CD4-positive, alpha-beta T cell treated with Interleukin-10 for 1 hour (primary cell): ENCODE measurements at regions not wholly inside any gene's neighbourhood (a gene's known extent, or its start where the extent isn't known, plus 50 kb on each side); places are given as distances from the start of the nearest gene placed in this dataset.
"Not testable (repeated sequence)": the region's sequence is repeated elsewhere in the genome, so short reads cannot be mapped to it uniquely, and the experiment has no call there.

Experiments
- DNase-seq: peaks from one replicate; pipeline ENCODE4 v3.0.0-alpha.2; 2020

GRCh38 chr6:11486959-11487358 lies 50.6 kb upstream of the TMEM170B start:
- no peak for DNase-seq

- DNase-seq = no peak
Observed at GRCh38 chr6:11486486-11486885, 51.1 kb upstream of the TMEM170B start.

- no peak for DNase-seq
Observed at GRCh38 chr6:11486051-11486450, 51.5 kb upstream of the TMEM170B start.

GRCh38 chr6:11485271-11485670 lies 52.3 kb upstream of the TMEM170B start:
- DNase-seq = no peak

DNA sequence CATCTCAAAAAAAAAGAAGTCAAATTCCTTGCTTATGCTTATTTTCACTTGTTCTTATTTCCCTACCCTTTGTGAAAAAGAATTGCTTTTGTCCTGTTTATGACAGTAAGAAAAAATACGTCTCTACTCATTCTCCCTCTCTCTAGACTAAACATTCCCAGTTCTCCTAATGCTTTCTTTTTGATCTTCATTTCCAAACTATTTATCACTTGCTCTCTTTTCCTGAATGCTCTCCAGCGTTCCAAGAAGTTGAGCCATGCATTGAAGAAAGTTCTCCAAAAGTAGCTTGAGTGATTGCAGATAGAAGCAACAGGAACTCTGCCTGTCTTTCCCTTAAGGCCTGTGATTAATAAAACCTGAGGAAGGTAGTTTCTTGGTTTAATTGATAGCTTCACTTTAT lies 53.1 kb upstream of the TMEM170B start:
- no peak for DNase-seq

- no peak for DNase-seq
Observed at GRCh38 chr6:11482616-11483015, 54.9 kb upstream of the TMEM170B start.

GRCh38 chr6:11480541-11480940 lies 57.0 kb upstream of the TMEM170B start:
- DNase-seq = no peak

DNA sequence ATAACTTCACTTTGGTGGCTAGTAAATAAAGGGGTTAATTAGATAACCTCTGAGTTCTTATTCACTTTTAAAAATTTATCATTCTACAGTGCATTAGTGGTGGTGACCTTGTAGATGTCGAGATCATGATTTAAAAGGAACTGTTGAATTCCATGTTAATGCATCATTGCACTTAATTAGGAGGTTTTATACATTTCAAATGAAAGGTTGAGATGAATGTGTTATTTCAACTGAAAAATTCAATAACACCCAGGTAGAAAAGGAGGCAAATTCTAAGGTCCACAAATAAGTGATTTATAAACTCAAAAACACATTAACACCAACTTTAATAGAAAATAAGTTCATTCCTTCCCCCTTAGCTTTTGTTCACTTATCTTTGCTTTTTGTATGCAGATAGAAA lies 58.3 kb upstream of the TMEM170B start:
- no peak for DNase-seq

DNA sequence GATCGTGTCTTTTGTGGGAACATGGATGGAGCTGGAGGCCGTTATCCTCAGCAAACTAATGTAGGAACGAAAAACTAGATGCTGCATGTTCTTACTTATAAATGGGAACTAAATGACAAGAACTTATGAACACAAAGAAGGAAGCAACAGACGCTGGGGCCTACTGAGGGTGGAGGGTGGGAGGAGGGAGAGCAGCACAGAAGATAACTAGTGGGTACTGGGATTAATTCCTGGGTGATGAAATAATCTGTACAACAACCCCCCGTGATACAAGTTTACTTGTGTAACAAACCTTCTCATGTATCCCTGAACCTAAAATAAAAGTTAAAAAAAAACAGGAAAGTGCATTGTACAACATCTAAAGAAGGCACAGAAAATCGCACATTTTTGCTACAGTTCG lies 59.0 kb upstream of the TMEM170B start:
- no peak for DNase-seq

- DNase-seq = no peak
Observed at GRCh38 chr6:11475016-11475415, 62.5 kb upstream of the TMEM170B start.

- DNase-seq = no peak
Observed at GRCh38 chr6:11473008-11473740, 64.4 kb upstream of the TMEM170B start.

DNA sequence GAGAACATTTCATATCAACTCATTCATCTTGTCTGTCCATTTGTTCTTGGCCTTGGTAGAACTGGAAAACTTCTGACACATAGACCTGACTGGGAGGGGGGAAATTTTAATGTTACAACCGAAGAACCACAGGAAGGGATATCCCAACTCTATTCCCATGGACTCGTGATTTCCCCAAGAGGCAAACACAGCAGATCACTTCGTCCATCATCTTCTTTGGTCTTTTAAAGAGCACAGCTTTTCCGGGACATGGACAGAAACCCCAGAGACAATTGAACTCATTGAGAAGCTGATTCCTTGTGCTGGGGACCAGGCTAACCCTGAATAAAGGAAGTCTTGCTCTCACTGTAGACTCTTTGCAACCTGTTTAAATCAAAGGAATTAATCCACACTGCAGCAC lies 66.3 kb upstream of the TMEM170B start:
- DNase-seq = no peak

DNA sequence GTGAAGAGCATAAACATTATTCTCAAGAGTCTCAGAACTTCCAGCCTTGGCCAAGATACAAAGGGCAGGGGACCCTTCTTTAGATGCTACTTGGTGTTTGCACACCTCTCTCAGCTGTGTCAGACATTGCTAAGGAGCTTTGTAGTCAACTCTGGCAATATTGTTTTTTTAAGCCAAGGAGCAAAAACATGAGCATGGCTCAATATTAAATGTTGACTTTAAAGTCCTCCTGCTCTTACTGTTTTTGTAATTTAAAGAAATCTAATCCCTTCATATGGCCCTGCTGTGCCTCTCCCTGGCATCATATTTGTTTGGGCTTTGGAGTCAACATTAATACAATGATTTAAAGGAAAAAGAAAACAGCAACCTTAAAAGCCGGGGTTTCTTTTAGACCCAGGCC lies 67.9 kb upstream of the TMEM170B start:
- DNase-seq = no peak

- not testable (repeated sequence) for DNase-seq
Observed at GRCh38 chr6:11468271-11468670, 69.3 kb upstream of the TMEM170B start.

DNA sequence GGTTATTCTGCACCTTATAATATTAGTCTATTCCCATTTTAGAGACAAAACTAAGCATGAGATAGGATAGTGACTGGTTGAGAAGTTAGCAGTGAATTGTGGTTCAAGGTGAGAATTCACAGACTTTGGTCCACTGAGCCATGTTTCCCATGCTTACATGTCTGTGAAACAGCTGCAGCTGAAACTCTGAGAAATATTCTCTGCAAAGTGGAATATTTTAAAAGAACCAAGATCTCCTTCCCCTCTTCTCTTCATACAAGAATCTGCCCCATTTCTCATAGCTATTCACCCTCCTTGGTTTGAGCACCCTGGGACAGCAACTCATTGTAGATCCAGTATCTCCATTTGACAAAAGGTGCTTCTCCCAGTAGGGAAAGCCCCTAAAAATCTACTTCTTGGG lies 70.2 kb upstream of the TMEM170B start:
- DNase-seq = no peak

- no peak for DNase-seq
Observed at GRCh38 chr6:11463398-11463780, 74.2 kb upstream of the TMEM170B start.

DNA sequence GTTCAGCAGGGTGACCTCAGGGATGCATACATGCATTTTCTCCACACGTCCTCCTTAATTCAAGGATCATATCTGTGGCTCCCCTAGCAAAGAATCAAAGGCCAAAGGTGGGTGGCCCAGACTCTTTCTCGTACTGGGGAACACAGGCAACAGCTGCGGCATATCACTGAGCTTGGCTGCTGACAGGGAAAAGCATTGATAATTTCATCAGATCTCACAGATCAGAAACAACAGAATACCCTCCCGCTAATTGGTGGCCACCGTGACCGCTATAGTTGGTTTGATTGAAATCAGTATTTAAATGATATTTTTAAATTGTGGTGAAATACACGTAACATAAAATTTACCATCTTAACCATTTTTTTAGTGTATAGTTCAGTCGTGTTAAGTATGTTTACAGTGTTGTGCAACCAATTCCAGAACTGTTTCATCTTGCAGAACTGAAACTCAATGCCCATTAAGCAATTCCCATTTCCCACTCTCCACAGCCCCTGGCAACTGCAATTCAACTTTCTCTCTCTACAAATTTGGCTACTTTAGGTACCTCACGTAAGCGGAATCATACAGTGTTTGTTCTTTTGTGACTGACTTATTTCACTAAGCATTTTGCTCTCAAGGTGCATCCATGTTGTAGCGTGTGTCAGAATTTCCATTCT lies 74.7 kb upstream of the TMEM170B start:
- no peak for DNase-seq

DNA sequence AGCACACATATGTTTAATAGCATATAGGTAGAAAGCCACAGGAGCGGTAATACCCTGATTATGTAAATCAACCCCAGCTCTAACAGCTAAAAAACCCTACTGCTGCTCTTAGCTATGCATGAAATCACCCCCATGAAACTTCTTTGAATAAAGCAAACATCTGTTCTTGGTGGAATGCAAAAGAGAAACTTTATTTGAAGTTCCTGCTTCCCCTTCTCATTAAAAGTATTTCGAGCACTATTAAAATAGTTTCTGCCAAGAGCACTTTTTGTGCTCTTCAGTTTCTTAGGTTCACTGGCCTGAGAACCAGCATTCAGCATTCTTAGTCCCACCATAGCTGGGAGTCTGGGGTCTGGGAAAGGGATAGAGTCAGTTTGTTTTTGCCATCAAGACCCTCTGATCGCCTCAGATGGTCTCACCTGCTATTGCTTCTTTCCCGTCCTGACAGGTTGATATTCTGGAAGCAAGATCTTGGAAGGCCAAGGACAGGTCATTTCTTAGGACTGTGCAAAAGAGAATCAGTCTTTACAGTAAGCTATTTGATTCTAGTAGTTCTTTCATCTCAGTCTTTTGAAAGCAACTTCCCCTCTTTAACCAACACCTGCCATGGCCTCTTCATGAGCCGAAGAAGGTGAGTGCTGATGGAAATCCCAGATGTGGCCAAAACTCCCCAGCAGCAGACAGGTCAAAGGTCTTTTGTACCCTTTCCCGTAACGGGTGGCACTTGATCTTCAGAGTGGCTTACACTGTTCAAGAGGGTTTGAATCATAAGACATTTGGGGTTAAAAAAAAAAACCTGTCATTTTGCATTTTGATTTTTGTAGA lies 76.5 kb upstream of the TMEM170B start:
- peak; percentile 3 for DNase-seq

DNA sequence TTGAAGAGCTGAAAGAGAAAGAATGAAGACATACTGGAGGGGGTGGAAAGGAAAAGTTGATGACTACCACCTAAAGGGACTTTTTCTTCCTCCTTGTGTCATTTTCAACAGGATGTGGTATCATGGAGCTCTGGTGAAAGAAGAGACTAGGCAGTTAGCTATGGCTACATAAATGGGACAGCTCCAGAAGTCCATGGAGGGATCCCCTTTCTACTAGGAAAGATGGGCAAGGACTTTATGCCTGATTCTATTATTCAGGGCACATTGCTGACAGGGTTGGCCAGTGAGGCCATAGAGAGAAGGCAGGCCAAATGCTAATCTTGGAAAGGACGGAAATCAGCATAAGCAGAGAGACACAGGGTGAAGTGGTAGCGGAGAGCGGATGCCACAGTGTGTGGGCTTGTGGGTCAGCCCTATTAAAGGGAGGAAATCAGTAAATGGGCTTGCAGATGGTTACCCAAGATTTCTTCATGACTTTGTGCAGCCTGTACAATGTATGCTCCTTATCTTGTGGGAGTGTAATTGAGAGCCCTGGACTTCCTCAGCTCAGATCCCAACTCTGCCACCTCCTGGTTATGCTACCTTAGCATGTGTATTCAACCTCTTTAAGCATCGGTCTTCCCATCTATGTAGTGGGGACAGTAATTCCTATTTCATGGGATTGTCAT lies 77.4 kb upstream of the TMEM170B start:
- DNase-seq = peak; percentile 17

DNA sequence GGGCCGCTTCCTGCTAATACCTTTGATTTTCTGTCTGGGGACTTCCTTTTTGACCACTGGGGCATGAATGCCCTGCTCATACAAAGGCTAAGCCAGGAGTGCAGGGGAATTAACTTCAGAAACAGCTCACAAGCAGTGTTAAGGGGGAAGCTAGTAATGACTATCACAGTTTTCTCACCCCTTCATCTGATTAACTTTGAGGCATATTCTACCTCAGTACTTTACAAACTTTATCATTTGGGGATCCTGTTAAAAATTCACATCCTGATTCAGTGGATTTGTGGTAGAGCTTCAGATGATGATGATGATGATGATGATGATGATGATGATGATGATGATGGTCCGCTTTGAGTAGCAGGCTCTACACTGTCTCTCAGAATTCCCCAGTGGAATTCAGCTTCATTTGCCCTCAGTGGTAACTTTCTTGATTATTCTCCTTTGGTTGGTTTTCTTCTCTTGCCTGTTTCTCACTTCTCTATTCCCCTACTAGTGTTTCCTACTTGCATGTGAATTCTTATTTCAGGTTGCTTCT lies 78.4 kb upstream of the TMEM170B start:
- DNase-seq = no peak

GRCh38 chr6:11458509-11458908 lies 79.0 kb upstream of the TMEM170B start:
- DNase-seq = no peak

DNA sequence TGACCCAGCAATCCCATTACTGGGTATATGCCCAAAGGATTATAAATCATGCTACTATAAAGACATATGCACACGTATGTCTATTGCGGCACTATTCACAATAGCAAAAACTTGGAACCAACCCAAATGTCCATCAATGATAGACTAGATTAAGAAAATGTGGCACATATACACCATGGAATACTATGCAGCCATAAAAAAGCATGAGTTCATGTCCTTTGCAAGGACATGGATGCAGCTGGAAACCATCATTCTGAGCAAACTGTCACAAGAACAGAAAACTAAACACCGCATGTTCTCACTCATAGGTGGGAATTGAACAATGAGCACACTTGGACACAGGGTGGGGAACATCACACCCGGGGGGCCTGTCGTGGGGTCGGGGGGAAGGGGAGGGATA lies 80.1 kb upstream of the TMEM170B start:
- DNase-seq = not testable (repeated sequence)

DNA sequence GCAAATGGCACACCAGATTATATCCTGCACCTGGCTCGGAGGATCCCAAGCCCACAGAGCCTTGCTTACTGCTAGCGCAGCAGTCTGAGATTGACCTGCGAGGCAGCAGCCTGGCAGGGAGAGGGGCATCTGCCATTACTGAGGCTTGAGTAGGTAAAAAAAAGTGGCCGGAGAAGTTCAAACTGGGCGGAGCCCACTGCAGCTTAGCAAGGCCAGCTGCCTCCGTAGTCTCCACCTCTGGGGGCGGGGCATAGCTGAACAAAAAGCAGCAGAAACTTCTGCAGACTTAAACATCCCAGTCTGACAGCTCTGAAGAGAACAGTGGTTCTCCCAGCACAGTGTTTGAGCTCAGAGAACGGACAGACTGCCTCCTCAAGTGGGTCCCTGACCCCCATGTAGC lies 85.4 kb upstream of the TMEM170B start:
- not testable (repeated sequence) for DNase-seq
